ENCODE measurements at regions not wholly inside any gene's neighbourhood (a gene's known extent, or its start where the extent isn't known, plus 50 kb on each side); places are given as distances from the start of the nearest gene placed in this dataset.

DNA sequence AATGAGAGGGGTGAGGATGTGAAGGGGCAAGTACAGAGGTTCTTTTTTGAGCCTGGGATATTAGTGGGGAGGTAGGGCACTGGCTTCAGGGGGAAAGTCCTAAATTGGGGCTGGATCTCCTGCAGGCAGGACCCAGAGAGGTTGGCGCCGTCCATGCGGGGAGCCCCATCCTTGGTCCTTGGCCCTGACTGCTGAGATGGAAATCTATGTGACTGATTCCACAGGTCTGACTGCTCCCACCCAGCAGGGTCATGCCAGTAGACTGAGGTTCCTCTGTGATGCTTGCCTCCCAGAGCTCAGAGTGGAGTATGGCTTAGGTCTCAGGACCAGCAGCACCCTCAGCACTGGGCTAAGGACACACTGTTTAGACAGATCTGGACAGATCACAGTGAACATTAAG lies 988.6 kb upstream of the TMEM132C start (continued):
- TF ChIP-seq, protein P1, sequence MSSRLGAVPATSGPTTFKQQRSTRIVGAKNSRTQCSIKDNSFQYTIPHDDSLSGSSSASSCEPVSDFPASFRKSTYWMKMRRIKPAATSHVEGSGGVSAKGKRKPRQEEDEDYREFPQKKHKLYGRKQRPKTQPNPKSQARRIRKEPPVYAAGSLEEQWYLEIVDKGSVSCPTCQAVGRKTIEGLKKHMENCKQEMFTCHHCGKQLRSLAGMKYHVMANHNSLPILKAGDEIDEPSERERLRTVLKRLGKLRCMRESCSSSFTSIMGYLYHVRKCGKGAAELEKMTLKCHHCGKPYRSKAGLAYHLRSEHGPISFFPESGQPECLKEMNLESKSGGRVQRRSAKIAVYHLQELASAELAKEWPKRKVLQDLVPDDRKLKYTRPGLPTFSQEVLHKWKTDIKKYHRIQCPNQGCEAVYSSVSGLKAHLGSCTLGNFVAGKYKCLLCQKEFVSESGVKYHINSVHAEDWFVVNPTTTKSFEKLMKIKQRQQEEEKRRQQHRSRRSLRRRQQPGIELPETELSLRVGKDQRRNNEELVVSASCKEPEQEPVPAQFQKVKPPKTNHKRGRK (CRISPR knock-in tag; IDR thresholded peaks at IDR 0.05; ENCODE audit: borderline replicate concordance), result no peak
- TF ChIP-seq CBFB (CRISPR knock-in tag; IDR thresholded peaks at IDR 0.05; ENCODE audit: low read depth) (no peak), ETV6 (CRISPR knock-in tag; IDR thresholded peaks at IDR 0.05) (no peak), MXD4 (CRISPR knock-in tag; IDR thresholded peaks at IDR 0.05; ENCODE audit: borderline replicate concordance) (no peak), ZNF416 (CRISPR knock-in tag; IDR thresholded peaks at IDR 0.05) (no peak)
- TF ChIP-seq, protein P2, sequence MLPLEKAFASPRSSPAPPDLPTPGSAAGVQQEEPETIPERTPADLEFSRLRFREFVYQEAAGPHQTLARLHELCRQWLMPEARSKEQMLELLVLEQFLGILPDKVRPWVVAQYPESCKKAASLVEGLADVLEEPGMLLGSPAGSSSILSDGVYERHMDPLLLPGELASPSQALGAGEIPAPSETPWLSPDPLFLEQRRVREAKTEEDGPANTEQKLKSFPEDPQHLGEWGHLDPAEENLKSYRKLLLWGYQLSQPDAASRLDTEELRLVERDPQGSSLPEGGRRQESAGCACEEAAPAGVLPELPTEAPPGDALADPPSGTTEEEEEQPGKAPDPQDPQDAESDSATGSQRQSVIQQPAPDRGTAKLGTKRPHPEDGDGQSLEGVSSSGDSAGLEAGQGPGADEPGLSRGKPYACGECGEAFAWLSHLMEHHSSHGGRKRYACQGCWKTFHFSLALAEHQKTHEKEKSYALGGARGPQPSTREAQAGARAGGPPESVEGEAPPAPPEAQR (CRISPR knock-in tag; IDR thresholded peaks at IDR 0.05), result no peak

DNA sequence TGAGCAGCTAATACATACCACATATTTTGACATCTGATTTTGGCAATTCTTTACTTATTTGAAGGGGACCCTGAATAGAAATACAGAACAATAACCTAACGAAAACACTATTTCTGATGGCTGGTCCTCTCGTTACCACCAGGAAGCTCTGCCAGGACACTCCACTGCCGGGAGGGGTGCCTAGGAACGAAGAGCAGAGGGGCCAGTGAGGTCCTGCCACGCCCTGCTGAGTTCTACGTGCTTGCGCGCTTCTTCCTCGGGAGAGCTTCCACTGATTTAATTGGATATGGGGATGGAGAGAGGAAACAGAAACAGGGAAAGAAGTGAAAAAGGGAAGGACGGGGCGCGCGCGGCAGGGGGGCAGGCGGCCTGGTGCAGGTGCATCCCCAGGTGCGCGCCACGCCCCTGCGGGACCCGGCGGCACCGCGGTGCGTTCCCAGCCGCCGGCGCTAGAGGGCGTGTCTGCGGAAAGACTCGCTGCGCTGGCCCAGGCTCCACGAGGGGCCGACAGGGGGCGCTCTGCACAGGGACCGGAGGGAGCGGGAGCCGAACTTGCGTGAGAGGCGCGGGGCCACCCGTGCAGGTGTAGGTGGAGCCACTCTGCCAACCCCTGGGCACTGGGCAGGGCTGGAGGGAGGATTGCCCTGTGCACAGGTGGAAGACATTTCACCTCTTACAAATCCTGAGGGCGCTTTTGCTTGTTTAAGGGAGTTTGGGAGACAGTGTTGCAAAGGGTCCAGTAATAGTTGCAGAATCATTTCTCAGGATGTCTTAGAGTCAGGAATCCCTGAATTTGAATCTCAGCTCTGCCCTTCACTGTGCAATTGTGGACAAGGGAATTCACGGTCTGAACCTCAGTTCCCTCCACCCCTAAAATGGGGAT lies 986.3 kb upstream of the TMEM132C start:
- Mint-ChIP-seq H3K27ac (no peak overlapping the region), H3K9me3 (peaks cover 55% of the 10 kb centered on the region), H3K27me3 (ENCODE audit: low read depth) (peaks cover 7% of the 10 kb centered on the region; the same call in 1 of the 2 replicates), H3K4me3 (no peak overlapping the region; the same call in 1 of the 2 replicates), H3K4me1 (no peaks in the 10 kb centered on the region), H3K36me3 (peaks cover 46% of the 10 kb centered on the region)
- DNase-seq (ENCODE audit: low spot score) (peak; percentile 74), ATAC-seq (peak; percentile 89)
- TF ChIP-seq, protein P3, sequence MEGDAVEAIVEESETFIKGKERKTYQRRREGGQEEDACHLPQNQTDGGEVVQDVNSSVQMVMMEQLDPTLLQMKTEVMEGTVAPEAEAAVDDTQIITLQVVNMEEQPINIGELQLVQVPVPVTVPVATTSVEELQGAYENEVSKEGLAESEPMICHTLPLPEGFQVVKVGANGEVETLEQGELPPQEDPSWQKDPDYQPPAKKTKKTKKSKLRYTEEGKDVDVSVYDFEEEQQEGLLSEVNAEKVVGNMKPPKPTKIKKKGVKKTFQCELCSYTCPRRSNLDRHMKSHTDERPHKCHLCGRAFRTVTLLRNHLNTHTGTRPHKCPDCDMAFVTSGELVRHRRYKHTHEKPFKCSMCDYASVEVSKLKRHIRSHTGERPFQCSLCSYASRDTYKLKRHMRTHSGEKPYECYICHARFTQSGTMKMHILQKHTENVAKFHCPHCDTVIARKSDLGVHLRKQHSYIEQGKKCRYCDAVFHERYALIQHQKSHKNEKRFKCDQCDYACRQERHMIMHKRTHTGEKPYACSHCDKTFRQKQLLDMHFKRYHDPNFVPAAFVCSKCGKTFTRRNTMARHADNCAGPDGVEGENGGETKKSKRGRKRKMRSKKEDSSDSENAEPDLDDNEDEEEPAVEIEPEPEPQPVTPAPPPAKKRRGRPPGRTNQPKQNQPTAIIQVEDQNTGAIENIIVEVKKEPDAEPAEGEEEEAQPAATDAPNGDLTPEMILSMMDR (IDR thresholded peaks at IDR 0.05), result peak; percentile 95
- TF ChIP-seq FOXP1 (CRISPR knock-in tag; IDR thresholded peaks at IDR 0.05; ENCODE audit: borderline replicate concordance), result 0 out of 2 replicates have a peak, but pooled peaks have one; percentile 19
- no peak for TF ChIP-seq ETV6 (CRISPR knock-in tag; IDR thresholded peaks at IDR 0.05)
- TF ChIP-seq JAZF1 (CRISPR knock-in tag; IDR thresholded peaks at IDR 0.05), result no peak
- TF ChIP-seq, protein P4, sequence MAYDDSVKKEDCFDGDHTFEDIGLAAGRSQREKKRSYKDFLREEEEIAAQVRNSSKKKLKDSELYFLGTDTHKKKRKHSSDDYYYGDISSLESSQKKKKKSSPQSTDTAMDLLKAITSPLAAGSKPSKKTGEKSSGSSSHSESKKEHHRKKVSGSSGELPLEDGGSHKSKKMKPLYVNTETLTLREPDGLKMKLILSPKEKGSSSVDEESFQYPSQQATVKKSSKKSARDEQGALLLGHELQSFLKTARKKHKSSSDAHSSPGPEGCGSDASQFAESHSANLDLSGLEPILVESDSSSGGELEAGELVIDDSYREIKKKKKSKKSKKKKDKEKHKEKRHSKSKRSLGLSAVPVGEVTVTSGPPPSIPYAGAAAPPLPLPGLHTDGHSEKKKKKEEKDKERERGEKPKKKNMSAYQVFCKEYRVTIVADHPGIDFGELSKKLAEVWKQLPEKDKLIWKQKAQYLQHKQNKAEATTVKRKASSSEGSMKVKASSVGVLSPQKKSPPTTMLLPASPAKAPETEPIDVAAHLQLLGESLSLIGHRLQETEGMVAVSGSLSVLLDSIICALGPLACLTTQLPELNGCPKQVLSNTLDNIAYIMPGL (CRISPR knock-in tag; IDR thresholded peaks at IDR 0.05), result peak; percentile 86
- TF ChIP-seq, protein P5, sequence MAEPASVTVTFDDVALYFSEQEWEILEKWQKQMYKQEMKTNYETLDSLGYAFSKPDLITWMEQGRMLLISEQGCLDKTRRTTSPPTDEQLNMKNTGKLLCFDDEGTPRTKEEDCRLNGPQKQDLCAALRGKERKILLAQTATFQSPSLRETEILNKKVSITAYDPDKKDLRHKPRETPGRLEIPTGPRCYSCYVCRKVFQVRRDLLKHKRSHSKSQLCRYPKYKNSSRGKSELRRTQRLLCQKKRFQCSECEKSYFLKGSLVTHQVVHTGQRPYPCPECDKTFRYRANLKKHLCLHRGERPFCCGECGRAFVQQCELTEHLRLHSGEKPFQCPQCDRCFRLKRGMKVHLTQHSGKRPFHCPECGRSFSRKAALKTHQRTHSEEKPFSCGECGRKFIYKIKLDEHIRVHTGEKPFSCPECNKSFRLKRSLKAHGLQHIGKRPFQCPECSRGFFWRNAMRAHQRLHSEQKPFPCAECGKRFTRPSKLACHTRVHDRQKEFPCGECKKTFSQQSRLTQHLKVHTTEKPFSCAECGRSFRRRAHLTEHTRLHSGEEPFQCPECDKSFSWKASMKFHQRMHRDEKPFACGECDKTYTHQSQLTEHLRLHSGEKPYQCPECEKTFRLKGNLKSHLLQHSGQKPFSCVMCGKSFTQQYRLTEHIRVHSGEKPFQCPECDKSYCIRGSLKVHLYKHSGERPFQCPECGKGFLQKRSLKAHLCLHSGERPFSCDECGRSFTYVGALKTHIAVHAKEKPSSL (CRISPR knock-in tag; conservative IDR thresholded peaks at IDR 0.05), result no peak
- no peak for TF ChIP-seq TCF7 (CRISPR knock-in tag; IDR thresholded peaks at IDR 0.05; ENCODE audit: low read depth)
- TF ChIP-seq NFE2L1 (CRISPR knock-in tag; IDR thresholded peaks at IDR 0.05), result no peak
- POLR2A ChIA-PET, result no interaction called here
- CTCF ChIA-PET, result interaction anchor here (0.6 to 1.2 kb wide), 3 partner anchors 13 to 388 kb away, joined by 3 read pairs; no protein-coding TSS in a partner anchor
